22Rv1 (cell line): ENCODE measurements at regions not wholly inside any gene's neighbourhood (a gene's known extent, or its start where the extent isn't known, plus 50 kb on each side); places are given as distances from the start of the nearest gene placed in this dataset.
"Not testable (repeated sequence)": the region's sequence is repeated elsewhere in the genome, so short reads cannot be mapped to it uniquely, and the experiment has no call there.

ENCODE experiments used
- H3K27ac ChIP-seq: fragments of 450-650 bp; 2 replicates; pipeline ENCODE4 v1.5.1; 2017
- ZFX ChIP-seq: fragments of 450-650 bp; IDR thresholded peaks from 2 replicates; pipeline ENCODE4 v1.6.1; 2017; ENCODE audit warnings: antibody characterized with exemption, borderline replicate concordance
- TF ChIP-seq, protein P1 (sequence below): fragments of 450-650 bp; IDR thresholded peaks from 2 replicates; pipeline ENCODE4 v1.5.1; 2017; ENCODE audit warnings: mild to moderate bottlenecking

DNA sequence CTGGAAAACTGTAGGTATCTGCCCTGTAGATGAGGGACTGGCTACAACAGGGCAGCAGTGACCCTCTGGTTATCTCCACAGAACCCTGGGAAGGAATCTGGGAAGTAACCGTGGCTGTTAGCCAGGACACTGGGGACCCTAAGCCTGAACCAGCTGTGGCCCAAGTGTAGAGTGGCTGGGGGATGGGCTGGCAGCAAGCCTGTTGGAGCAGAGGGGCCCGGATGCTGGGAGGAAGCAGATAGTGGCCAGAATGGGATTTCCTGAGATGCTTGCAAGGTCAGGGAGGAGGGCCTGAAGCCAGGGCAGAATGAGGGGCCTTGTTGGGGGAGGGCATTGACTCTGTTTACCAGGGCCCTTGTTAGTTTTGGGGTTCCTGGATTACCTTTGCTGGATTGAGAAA is 161.0 kb upstream of the EOLA2 start:
- TF ChIP-seq ZFX, result no peak
- TF ChIP-seq, protein P1, sequence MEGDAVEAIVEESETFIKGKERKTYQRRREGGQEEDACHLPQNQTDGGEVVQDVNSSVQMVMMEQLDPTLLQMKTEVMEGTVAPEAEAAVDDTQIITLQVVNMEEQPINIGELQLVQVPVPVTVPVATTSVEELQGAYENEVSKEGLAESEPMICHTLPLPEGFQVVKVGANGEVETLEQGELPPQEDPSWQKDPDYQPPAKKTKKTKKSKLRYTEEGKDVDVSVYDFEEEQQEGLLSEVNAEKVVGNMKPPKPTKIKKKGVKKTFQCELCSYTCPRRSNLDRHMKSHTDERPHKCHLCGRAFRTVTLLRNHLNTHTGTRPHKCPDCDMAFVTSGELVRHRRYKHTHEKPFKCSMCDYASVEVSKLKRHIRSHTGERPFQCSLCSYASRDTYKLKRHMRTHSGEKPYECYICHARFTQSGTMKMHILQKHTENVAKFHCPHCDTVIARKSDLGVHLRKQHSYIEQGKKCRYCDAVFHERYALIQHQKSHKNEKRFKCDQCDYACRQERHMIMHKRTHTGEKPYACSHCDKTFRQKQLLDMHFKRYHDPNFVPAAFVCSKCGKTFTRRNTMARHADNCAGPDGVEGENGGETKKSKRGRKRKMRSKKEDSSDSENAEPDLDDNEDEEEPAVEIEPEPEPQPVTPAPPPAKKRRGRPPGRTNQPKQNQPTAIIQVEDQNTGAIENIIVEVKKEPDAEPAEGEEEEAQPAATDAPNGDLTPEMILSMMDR, result no peak
- no peak overlapping the region for H3K27ac ChIP-seq

DNA sequence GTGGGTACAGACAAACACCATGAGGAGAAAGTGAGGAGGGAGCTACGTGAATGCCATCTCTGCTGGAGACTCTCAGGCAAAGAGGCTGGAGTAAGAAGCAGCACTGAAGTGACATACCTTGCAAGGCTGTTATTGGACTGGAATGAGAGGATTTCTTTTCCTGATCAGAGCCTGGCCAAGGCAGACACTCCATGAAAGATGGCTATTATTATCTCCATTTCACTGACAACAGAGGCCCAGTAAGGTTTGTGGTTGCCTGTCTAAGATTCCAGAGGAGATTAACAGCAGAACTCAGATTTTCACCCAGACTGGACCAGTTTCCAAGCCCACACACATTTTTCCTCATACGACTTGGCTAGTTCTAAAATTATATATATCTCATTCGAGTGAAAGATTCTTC is 162.0 kb upstream of the EOLA2 start:
- no peak overlapping the region for H3K27ac ChIP-seq
- no peak for TF ChIP-seq ZFX
- TF ChIP-seq, protein P1, result no peak

- TF ChIP-seq, protein P1, result no peak
- TF ChIP-seq ZFX, result no peak
- H3K27ac ChIP-seq, result no peak overlapping the region
These were observed 180.2 kb upstream of the EOLA2 start for GRCh38 chrX:150118476-150118875.

DNA sequence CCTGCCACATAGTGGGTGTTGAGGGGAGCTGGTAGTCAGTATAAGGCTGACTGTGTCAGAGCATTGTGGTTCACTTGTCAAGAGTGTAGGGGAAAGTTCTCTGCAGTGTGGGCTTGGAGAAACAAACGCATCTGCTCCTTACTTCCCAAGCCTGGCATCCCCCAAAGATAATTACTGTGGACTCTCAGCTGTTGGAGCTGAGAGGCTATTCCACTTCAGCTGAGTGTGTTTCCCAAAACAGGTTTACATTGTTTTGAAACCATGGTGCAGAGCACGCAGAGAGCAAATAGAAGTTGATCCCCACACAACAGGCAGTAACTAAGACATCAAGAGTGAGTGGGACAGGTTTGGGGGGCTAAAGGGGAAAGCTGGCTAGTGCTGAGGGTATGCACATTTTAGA is 181.0 kb upstream of the EOLA2 start:
- no peak for TF ChIP-seq ZFX
- TF ChIP-seq, protein P1, result no peak
- H3K27ac ChIP-seq, result no peak overlapping the region

DNA sequence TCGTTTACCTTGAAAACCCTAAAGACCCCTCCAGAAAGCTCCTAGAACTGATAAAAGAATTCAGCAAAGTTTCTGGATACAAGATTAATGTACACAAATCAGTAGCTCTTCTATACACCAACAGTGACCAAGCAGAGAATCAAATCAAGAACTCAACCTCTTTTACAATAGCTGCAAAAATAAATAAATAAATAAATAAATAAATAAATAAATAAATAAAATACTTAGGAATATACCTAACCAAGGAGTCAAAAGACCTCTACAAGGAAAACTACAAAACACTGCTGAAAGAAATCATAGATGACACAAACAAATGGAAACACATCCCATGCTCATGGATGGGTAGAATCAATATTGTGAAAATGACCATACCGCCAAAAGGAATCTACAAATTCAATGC is 186.8 kb upstream of the EOLA2 start:
- H3K27ac ChIP-seq, result not testable (repeated sequence)

- H3K27ac ChIP-seq, result no peak overlapping the region
- TF ChIP-seq, protein P1, result no peak
- TF ChIP-seq ZFX, result no peak
These were observed 188.9 kb upstream of the EOLA2 start for GRCh38 chrX:150127216-150127615.

DNA sequence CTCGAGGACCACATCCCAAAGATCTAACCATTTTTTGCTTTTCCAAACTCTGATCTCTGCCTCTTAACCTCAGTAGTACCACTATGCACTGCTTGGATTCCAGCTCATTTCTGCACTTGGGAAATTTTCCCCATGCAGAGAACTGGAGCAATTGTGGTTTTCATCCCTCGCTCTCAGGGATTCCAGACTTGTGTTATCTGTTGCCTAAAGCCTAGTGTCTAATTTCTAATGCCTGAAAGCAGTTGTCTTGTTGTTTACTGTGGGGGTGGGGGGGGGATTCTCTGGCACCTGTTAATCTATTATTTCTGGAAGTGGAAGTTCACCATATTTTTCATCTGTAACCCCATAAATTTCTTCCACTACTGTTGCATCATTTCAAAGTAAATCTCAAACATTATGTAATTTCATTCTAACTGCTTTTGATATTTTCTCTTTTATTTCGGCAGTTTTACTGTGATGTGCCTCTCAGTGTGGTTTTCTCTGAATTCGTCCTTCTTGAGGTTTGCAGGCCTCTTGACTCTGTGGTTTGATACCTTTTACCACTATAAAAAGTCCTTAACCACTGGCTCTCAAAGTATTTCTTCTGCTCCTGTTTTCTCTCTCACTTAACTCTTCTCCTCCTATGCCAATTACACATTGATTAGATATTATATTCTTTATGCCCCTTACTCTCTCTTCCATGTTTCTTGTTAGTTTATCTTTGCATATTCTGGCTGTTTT is 205.6 kb upstream of the EOLA2 start:
- TF ChIP-seq ZFX, result no peak
- TF ChIP-seq, protein P1, result no peak
- no peak overlapping the region for H3K27ac ChIP-seq
